OCI-LY1 (cell line): ENCODE measurements at regions not wholly inside any gene's neighbourhood (a gene's known extent, or its start where the extent isn't known, plus 50 kb on each side); places are given as distances from the start of the nearest gene placed in this dataset.

Experiments
- EZH2 ChIP-seq: fragments of 200-600 bp; sonication (generic), shearing (Covaris generic); IDR thresholded peaks from 2 replicates; pipeline ENCODE4 v1.8.0; 2017; ENCODE audit warnings: borderline replicate concordance, mixed run types, mild to moderate bottlenecking, antibody characterized with exemption, low read length, moderate library complexity, mixed read lengths
- TF ChIP-seq, protein P1 (sequence below): fragments of 200-600 bp; sonication (generic), shearing (Covaris generic); IDR thresholded peaks from 2 replicates; pipeline ENCODE4 v1.5.1; 2017; ENCODE audit warnings: mild to moderate bottlenecking, antibody characterized with exemption, low read length, moderate library complexity, mixed read lengths

DNA sequence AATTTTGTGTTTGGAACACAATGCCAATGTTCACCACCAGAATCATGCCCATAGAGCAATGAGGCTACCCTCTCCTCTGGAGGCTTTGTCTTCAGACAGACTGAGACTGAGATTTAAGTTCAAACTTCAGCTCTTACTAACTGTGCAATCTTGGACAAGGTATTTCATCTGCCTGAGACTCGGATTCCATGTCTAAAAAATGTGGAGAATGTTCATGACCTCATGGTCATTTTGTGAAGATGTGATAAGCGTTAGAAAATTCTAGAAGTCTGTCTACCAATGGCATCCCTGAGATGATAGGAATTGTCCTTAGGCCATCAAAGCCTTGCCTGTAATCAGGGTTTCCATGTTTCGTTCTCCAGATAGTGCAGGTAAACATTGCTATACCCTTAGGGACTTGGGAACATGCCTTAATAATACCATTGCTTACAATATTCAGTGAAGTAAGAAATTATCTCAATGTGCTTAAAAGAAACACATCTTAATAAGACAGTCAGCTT is 388.2 kb upstream of the MAF start:
- TF ChIP-seq, protein P1, sequence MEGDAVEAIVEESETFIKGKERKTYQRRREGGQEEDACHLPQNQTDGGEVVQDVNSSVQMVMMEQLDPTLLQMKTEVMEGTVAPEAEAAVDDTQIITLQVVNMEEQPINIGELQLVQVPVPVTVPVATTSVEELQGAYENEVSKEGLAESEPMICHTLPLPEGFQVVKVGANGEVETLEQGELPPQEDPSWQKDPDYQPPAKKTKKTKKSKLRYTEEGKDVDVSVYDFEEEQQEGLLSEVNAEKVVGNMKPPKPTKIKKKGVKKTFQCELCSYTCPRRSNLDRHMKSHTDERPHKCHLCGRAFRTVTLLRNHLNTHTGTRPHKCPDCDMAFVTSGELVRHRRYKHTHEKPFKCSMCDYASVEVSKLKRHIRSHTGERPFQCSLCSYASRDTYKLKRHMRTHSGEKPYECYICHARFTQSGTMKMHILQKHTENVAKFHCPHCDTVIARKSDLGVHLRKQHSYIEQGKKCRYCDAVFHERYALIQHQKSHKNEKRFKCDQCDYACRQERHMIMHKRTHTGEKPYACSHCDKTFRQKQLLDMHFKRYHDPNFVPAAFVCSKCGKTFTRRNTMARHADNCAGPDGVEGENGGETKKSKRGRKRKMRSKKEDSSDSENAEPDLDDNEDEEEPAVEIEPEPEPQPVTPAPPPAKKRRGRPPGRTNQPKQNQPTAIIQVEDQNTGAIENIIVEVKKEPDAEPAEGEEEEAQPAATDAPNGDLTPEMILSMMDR = no peak
- TF ChIP-seq EZH2 = no peak
